Activated CD4-positive, alpha-beta T cell treated with anti-CD3 and anti-CD28 coated beads for 36 hours (primary cell): ENCODE measurements at regions not wholly inside any gene's neighbourhood (a gene's known extent, or its start where the extent isn't known, plus 50 kb on each side); places are given as distances from the start of the nearest gene placed in this dataset.

ENCODE experiments used
- ATAC-seq: fragments of 200-7000 bp; cut with Tn5 transposase; one replicate; pipeline ENCODE4 v1.10.0; 2021; ENCODE audit warnings: mild to moderate bottlenecking, moderate library complexity
- CTCF ChIA-PET: fragments of 350-600 bp; sonication (Branson Sonifier 250); formaldehyde crosslinking; loops from one replicate; lab custom pipeline; 2021; ENCODE audit warnings: antibody characterized with exemption; lab: Charles Lee
- POLR2A ChIA-PET: fragments of 350-600 bp; sonication (Branson Sonifier 250); formaldehyde crosslinking; loops from one replicate; lab custom pipeline; 2021; ENCODE audit warnings: antibody characterized with exemption, inconsistent platforms; lab: Charles Lee
- DNase-seq: peaks from one replicate; pipeline ENCODE4 v3.0.0-alpha.2; 2020
- H3K27ac Mint-ChIP-seq: one replicate; pipeline ENCODE4 v1.8.0; 2021; ENCODE audit warnings: mixed read lengths
- H3K27me3 Mint-ChIP-seq: one replicate; pipeline ENCODE4 v1.8.0; 2021; ENCODE audit warnings: mixed read lengths
- H3K36me3 Mint-ChIP-seq: one replicate; pipeline ENCODE4 v1.8.0; 2021; ENCODE audit warnings: low read depth, mixed read lengths
- H3K4me1 Mint-ChIP-seq: one replicate; pipeline ENCODE4 v1.8.0; 2021; ENCODE audit warnings: mixed read lengths
- H3K4me3 Mint-ChIP-seq: one replicate; pipeline ENCODE4 v1.8.0; 2021; ENCODE audit warnings: mild to moderate bottlenecking, moderate library complexity, mixed read lengths
- H3K9me3 Mint-ChIP-seq: one replicate; pipeline ENCODE4 v1.8.0; 2021; ENCODE audit warnings: low read depth, mixed read lengths
- intact Hi-C, 2 experiments: fragments of 100-400 bp; cut with DNase I in 1 of 2; cut with micrococcal nuclease in 1 of 2; formaldehyde crosslinking; loops; one replicate each; pipeline versions ENCODE4 v1.14.2 to v1.15.1; 2022 to 2024; cut with DNase I, micrococcal nuclease

DNA sequence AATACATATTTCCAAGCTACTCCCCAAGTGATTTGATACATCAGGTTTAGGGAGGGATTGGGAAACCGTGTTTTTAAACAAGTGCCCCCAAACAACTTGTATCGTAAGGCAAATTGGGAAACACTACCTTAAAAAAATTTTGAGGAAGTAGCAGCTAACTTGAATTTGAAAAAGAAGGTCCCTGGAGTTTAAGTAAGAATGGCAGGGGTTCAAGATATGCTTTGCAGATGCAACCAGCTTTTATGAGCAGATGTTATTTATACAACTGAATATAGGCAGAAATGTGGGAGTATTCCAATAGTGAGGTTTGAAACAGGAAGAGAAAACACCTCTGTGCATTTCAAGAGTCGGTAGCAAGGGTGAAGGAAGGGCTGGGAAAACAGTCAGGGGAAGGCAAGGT is 139.6 kb downstream of the IL20RB start:
- ChIA-PET CTCF (interaction anchor here (2.1 to 2.4 kb wide), 2 partner anchors 8 to 13 kb away, joined by 10 to 15 read pairs; no protein-coding TSS in a partner anchor), POLR2A (interaction anchor here (0.7 kb wide), 1 partner anchor 821 kb away, joined by 3 read pairs; no protein-coding TSS in a partner anchor)
- H3K36me3 Mint-ChIP-seq = no peaks in the 10 kb centered on the region
- H3K4me1 Mint-ChIP-seq = no peaks in the 10 kb centered on the region
- no peak overlapping the region for H3K27ac Mint-ChIP-seq
- no peak overlapping the region for H3K4me3 Mint-ChIP-seq
- H3K9me3 Mint-ChIP-seq = no peaks in the 10 kb centered on the region
- intact Hi-C loops = no loop called here
- no peak for DNase-seq
- no peak for ATAC-seq
- peaks cover 13% of the 10 kb centered on the region for H3K27me3 Mint-ChIP-seq

DNA sequence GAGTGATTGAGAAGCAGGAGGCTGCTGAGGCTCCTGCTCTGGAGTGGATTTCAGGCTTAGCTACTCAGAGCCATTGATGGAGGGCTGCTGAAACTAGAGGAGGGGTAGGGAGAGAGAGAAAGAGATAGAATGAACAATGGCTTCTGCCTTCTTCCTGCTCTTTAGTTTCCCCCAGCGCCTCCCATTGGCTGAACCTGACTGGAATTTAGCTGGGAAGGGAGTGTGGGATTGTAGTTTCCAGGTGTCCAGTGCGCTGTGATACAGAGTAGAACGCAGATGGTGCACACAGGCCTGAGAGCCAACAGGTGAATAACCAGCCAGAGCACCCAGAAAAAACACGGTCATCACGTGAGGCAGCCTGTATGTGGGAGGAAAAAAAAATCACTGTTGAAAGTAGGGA is 140.1 kb downstream of the IL20RB start:
- no peaks in the 10 kb centered on the region for H3K9me3 Mint-ChIP-seq
- CTCF ChIA-PET = interaction anchor here (0.5 to 2.4 kb wide), 3 partner anchors 8 to 13 kb away, joined by 3 to 15 read pairs (median 3); no protein-coding TSS in a partner anchor
- ATAC-seq = no peak
- peaks cover 9% of the 10 kb centered on the region for H3K27me3 Mint-ChIP-seq
- intact Hi-C loops = no loop called here
- H3K27ac Mint-ChIP-seq = no peak overlapping the region
- no peaks in the 10 kb centered on the region for H3K4me1 Mint-ChIP-seq
- POLR2A ChIA-PET = no interaction called here
- DNase-seq = no peak
- no peak overlapping the region for H3K4me3 Mint-ChIP-seq
- no peaks in the 10 kb centered on the region for H3K36me3 Mint-ChIP-seq

DNA sequence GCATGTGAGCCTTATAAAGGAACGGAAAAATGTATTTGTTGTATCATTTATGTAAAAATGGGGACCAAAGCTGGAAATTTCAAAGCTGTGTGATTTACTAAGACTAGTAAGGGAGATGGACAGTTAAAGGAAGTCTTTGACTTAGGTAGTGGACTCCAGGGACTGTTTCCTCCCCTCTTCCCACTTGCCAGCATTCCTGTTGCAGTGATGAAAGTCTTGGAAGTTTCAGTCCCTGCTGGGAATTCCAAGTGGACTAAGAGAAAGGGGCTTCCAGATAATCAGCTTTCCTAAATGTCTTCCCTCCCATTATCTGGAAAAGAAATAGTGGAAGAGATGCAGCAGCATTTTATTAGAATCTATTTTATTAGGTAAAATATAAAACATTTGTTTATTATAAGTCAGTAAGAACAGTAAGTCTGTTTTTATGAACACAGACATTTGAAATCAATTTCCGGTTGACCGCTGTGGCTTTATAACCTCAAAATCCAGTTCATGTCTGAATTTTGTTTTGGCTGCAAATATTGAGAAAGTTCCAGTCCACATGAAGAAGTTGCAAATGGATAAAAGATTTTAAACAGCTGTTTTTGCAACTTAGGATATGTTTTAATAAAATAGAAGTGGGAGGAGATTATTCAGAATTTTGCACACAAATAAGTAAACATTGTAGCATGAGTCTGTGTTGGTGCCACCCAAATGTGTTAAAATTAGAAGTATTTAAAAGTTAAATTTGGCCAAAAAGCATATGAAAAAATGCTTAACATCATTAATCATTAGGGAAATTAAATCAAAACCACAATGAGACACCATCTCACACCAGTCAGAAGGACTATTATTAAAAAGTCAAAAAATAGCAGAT is 141.8 kb downstream of the IL20RB start:
- DNase-seq (no peak), ATAC-seq (no peak)
- intact Hi-C loops = loop anchor here (5.0 to 10.0 kb wide), 2 partner anchors 67 to 955 kb away; no protein-coding TSS in a partner anchor
- Mint-ChIP-seq H3K27me3 (peaks cover 7% of the 10 kb centered on the region), H3K4me3 (no peak overlapping the region), H3K27ac (no peak overlapping the region), H3K4me1 (no peaks in the 10 kb centered on the region), H3K9me3 (no peaks in the 10 kb centered on the region), H3K36me3 (no peaks in the 10 kb centered on the region)
- ChIA-PET CTCF (interaction anchor here (1.0 kb wide), 1 partner anchor 27 kb away, joined by 3 read pairs; no protein-coding TSS in a partner anchor), POLR2A (no interaction called here)

- CTCF ChIA-PET = interaction anchor here (1.1 to 1.6 kb wide), 2 partner anchors 24 to 895 kb away, joined by 3 read pairs; no protein-coding TSS in a partner anchor
- POLR2A ChIA-PET = no interaction called here
- intact Hi-C loops = loop anchor here (5.0 to 10.0 kb wide), 2 partner anchors 68 to 954 kb away; no protein-coding TSS in a partner anchor
- Mint-ChIP-seq H3K27ac (no peak overlapping the region), H3K36me3 (no peaks in the 10 kb centered on the region), H3K9me3 (no peaks in the 10 kb centered on the region), H3K4me3 (no peak overlapping the region), H3K4me1 (no peaks in the 10 kb centered on the region), H3K27me3 (peaks cover 7% of the 10 kb centered on the region)
- ATAC-seq (no peak), DNase-seq (no peak)
These were observed 142.5 kb downstream of the IL20RB start for GRCh38 chr3:137100326-137100725.

GRCh38 chr3:137103739-137104138 is 146.0 kb downstream of the IL20RB start:
- ChIA-PET CTCF (no interaction called here), POLR2A (no interaction called here)
- H3K4me1 Mint-ChIP-seq = no peaks in the 10 kb centered on the region
- ATAC-seq = no peak
- H3K27me3 Mint-ChIP-seq = peaks cover 15% of the 10 kb centered on the region
- DNase-seq = no peak
- H3K9me3 Mint-ChIP-seq = no peaks in the 10 kb centered on the region
- intact Hi-C loops = loop anchor here (2.0 to 10.0 kb wide), 3 partner anchors 71 to 951 kb away; no protein-coding TSS in a partner anchor
- H3K36me3 Mint-ChIP-seq = no peaks in the 10 kb centered on the region
- H3K27ac Mint-ChIP-seq = no peak overlapping the region
- no peak overlapping the region for H3K4me3 Mint-ChIP-seq

DNA sequence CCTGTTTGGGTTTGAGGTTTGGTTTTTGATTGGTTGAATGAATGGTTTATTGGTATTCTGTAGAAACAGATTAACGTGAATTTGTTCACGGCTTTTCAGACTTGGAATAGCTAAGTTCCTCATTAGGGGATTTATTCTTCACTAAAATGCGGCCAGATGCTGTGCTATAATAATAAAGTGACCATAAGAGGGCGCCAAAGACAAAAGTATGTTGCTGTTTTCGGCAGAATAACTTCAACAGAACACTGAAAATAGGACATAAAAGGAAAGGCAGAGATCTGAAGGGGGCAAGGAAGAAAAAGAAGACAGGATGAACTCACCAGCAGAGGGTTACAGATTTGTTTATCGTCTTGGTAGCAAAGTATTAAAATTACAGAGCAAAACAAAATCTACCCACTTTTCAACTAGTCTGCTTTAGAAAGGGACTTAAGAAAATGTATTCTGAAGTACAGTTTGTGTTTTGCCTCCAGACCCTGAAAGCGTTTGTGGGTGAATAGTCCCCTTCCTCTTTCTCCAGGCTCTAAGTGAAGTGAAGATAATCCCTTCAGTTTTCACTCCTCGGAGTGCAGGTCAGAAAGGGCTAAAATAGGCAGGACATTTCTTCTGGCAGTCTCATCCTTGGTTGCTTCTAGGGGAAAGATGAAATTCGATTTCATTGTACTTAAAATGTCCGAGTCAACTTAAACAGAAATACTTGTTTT is 147.6 kb downstream of the IL20RB start:
- DNase-seq (no peak), ATAC-seq (peak; percentile 51)
- intact Hi-C loops = loop anchor here (1.0 to 10.0 kb wide), 7 partner anchors 73 to 949 kb away; no protein-coding TSS in a partner anchor
- Mint-ChIP-seq H3K4me1 (no peaks in the 10 kb centered on the region), H3K36me3 (no peaks in the 10 kb centered on the region), H3K27ac (no peak overlapping the region), H3K27me3 (peaks cover 13% of the 10 kb centered on the region), H3K4me3 (no peak overlapping the region), H3K9me3 (no peaks in the 10 kb centered on the region)
- ChIA-PET CTCF (interaction anchor here (0.6 to 2.6 kb wide), 12 partner anchors 9 to 1064 kb away, joined by 3 to 15 read pairs (median 4); no protein-coding TSS in a partner anchor), POLR2A (no interaction called here)

DNA sequence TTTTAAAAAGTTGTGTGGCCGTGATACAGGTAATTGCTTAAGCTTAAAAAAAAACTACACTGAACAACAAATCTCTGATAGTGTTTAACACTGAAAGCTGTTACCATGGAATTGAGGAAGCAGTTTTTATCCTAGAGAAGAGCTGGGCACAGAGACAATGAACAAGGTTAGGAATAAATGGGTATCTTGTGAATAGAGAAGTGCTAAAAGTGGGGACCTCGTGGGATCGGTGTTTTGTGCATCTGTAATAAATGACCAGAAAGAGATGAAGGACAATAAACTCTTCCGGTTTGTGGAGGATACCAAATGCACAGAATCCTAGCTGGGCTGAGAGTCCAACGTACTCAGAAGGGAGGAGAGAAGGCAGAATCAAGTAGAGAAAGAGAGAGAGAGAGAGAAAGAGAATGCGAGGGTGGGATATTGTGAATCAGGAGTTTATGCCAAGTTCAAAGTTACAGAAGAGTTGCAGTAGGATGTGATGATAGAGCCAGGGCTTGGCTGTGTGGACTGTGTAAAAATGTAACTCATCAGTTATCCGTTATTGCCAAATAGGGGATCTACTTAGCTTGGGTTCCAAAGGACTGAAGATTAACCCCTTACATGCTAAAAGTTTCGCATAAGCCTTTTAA is 148.9 kb downstream of the IL20RB start:
- intact Hi-C loops = loop anchor here (5.0 to 10.0 kb wide), 3 partner anchors 686 to 948 kb away; no protein-coding TSS in a partner anchor
- Mint-ChIP-seq H3K4me3 (no peak overlapping the region), H3K27ac (no peak overlapping the region), H3K27me3 (peaks cover 13% of the 10 kb centered on the region), H3K9me3 (no peaks in the 10 kb centered on the region), H3K4me1 (no peaks in the 10 kb centered on the region), H3K36me3 (no peaks in the 10 kb centered on the region)
- POLR2A ChIA-PET = no interaction called here
- no peak for ATAC-seq
- DNase-seq = no peak
- CTCF ChIA-PET = interaction anchor here (0.5 to 2.6 kb wide), 14 partner anchors 8 to 1125 kb away, joined by 3 to 15 read pairs (median 3); no protein-coding TSS in a partner anchor

- DNase-seq = no peak
- Mint-ChIP-seq H3K4me3 (no peak overlapping the region), H3K9me3 (no peaks in the 10 kb centered on the region), H3K27ac (no peak overlapping the region), H3K4me1 (no peaks in the 10 kb centered on the region), H3K27me3 (peaks cover 13% of the 10 kb centered on the region), H3K36me3 (no peaks in the 10 kb centered on the region)
- intact Hi-C loops = loop anchor here (5.0 to 10.0 kb wide), 3 partner anchors 683 to 946 kb away; no protein-coding TSS in a partner anchor
- ATAC-seq = no peak
- ChIA-PET POLR2A (interaction anchor here (0.5 kb wide), 1 partner anchor 974 kb away, joined by 3 read pairs; no protein-coding TSS in a partner anchor), CTCF (interaction anchor here (0.6 to 2.1 kb wide), 6 partner anchors 13 to 862 kb away, joined by 3 to 10 read pairs (median 4); no protein-coding TSS in a partner anchor)
These were observed 151.1 kb downstream of the IL20RB start for GRCh38 chr3:137108699-137109440.

- ChIA-PET CTCF (interaction anchor here (0.7 to 2.1 kb wide), 14 partner anchors 9 to 1372 kb away, joined by 3 to 10 read pairs (median 4); no protein-coding TSS in a partner anchor), POLR2A (no interaction called here)
- Mint-ChIP-seq H3K36me3 (no peaks in the 10 kb centered on the region), H3K4me1 (no peaks in the 10 kb centered on the region), H3K27me3 (peaks cover 13% of the 10 kb centered on the region), H3K9me3 (no peaks in the 10 kb centered on the region), H3K27ac (no peak overlapping the region), H3K4me3 (no peak overlapping the region)
- ATAC-seq = peak; percentile 39
- intact Hi-C loops = no loop called here
- no peak for DNase-seq
These were observed 152.7 kb downstream of the IL20RB start for GRCh38 chr3:137110392-137110996.

GRCh38 chr3:137111497-137111896 is 153.7 kb downstream of the IL20RB start:
- Mint-ChIP-seq H3K27ac (no peak overlapping the region), H3K36me3 (no peaks in the 10 kb centered on the region), H3K4me3 (no peak overlapping the region), H3K27me3 (peaks cover 13% of the 10 kb centered on the region), H3K9me3 (no peaks in the 10 kb centered on the region), H3K4me1 (no peaks in the 10 kb centered on the region)
- CTCF ChIA-PET = interaction anchor here (0.8 to 2.0 kb wide), 7 partner anchors 10 to 834 kb away, joined by 3 to 9 read pairs (median 4); no protein-coding TSS in a partner anchor
- no peak for ATAC-seq
- POLR2A ChIA-PET = no interaction called here
- intact Hi-C loops = no loop called here
- no peak for DNase-seq
